ENCODE measurements at regions not wholly inside any gene's neighbourhood (a gene's known extent, or its start where the extent isn't known, plus 50 kb on each side); places are given as distances from the start of the nearest gene placed in this dataset.

- Histone ChIP-seq H3K27me3 (replicated peaks in 2 of 5; ENCODE audit: control insufficient read depth in 4 of 5, insufficient read depth in 5 of 5, low read length in 4 of 5) (peaks cover 0 to 2% (median 0%) of the 10 kb centered on the region in 5 experiments), H3K9me3 (ENCODE audit: control extremely low read depth in 1 of 5, control insufficient read depth in 4 of 5, insufficient read depth in 2 of 5, low read depth in 1 of 5, low read length in 4 of 5) (peaks cover 0 to 12% (median 7%) of the 10 kb centered on the region in 5 experiments), H3K36me3 (ENCODE audit: control insufficient read depth in 4 of 4, insufficient read depth in 4 of 4, low read length in 3 of 4) (no peaks in the 10 kb centered on the region), H3K4me1 (ENCODE audit: control extremely low read depth in 1 of 4, control insufficient read depth in 4 of 4, insufficient read depth in 4 of 4, low read length in 3 of 4) (no peaks in the 10 kb centered on the region), H3K27ac (ENCODE audit: insufficient read depth in 1 of 2, low read depth in 1 of 2, low read length in 2 of 2, poor library complexity in 1 of 2, severe bottlenecking in 2 of 2) (no peak overlapping the region), H3K4me3 (ENCODE audit: control insufficient read depth in 1 of 7, extremely low read depth in 1 of 7, insufficient read depth in 4 of 7, low read depth in 2 of 7, low read length in 6 of 7) (no peak overlapping the region)
- POLR2A ChIA-PET = no interaction called here
- no peak for DNase-seq
- WGBS (ENCODE audit: insufficient coverage) = 96% methylated on average over 3 of the region's 4 CpGs
- CTCF ChIA-PET = no interaction called here
These were observed 157.7 kb downstream of the CCNG2 start for GRCh38 chr4:77314697-77315096.

GRCh38 chr4:77327151-77327550 is 170.1 kb downstream of the CCNG2 start:
- H3K4me1 ChIP-seq (ENCODE audit: control extremely low read depth in 1 of 4, control insufficient read depth in 4 of 4, insufficient read depth in 4 of 4, low read length in 3 of 4) = no peaks in the 10 kb centered on the region
- H3K27ac ChIP-seq (ENCODE audit: insufficient read depth in 1 of 2, low read depth in 1 of 2, low read length in 2 of 2, poor library complexity in 1 of 2, severe bottlenecking in 2 of 2) = no peak overlapping the region
- no peak overlapping the region for H3K4me3 ChIP-seq (ENCODE audit: control insufficient read depth in 1 of 7, extremely low read depth in 1 of 7, insufficient read depth in 4 of 7, low read depth in 2 of 7, low read length in 6 of 7)
- no peaks in the 10 kb centered on the region for H3K36me3 ChIP-seq (ENCODE audit: control insufficient read depth in 4 of 4, insufficient read depth in 4 of 4, low read length in 3 of 4)
- 84% methylated on average over 6 of the region's 6 CpGs for WGBS (ENCODE audit: insufficient coverage)
- H3K27me3 ChIP-seq (replicated peaks in 2 of 5; ENCODE audit: control insufficient read depth in 4 of 5, insufficient read depth in 5 of 5, low read length in 4 of 5) = no peaks in the 10 kb centered on the region
- ChIA-PET POLR2A (no interaction called here), CTCF (interaction anchor here (1.2 kb wide), 1 partner anchor 10 kb away, joined by 3 read pairs; no protein-coding TSS in a partner anchor)
- H3K9me3 ChIP-seq (ENCODE audit: control extremely low read depth in 1 of 5, control insufficient read depth in 4 of 5, insufficient read depth in 2 of 5, low read depth in 1 of 5, low read length in 4 of 5) = peaks cover 0 to 20% (median 4%) of the 10 kb centered on the region in 5 experiments
- DNase-seq = no peak

- Histone ChIP-seq H3K4me3 (ENCODE audit: control insufficient read depth in 1 of 7, extremely low read depth in 1 of 7, insufficient read depth in 4 of 7, low read depth in 2 of 7, low read length in 6 of 7) (no peak overlapping the region), H3K9me3 (ENCODE audit: control extremely low read depth in 1 of 5, control insufficient read depth in 4 of 5, insufficient read depth in 2 of 5, low read depth in 1 of 5, low read length in 4 of 5) (peaks cover 1 to 53% (median 26%) of the 10 kb centered on the region in 5 experiments), H3K4me1 (ENCODE audit: control extremely low read depth in 1 of 4, control insufficient read depth in 4 of 4, insufficient read depth in 4 of 4, low read length in 3 of 4) (no peaks in the 10 kb centered on the region), H3K36me3 (ENCODE audit: control insufficient read depth in 4 of 4, insufficient read depth in 4 of 4, low read length in 3 of 4) (no peaks in the 10 kb centered on the region), H3K27me3 (replicated peaks in 2 of 5; ENCODE audit: control insufficient read depth in 4 of 5, insufficient read depth in 5 of 5, low read length in 4 of 5) (no peaks in the 10 kb centered on the region), H3K27ac (ENCODE audit: insufficient read depth in 1 of 2, low read depth in 1 of 2, low read length in 2 of 2, poor library complexity in 1 of 2, severe bottlenecking in 2 of 2) (no peak overlapping the region)
- DNase-seq = no peak
- ChIA-PET CTCF (no interaction called here), POLR2A (no interaction called here)
- WGBS (ENCODE audit: insufficient coverage) = 94% methylated on average over 2 of the region's 2 CpGs
These were observed 175.8 kb downstream of the CCNG2 start for GRCh38 chr4:77332696-77333270.

- 100% methylated on average over 2 of the region's 3 CpGs for WGBS (ENCODE audit: insufficient coverage)
- Histone ChIP-seq H3K4me1 (ENCODE audit: control extremely low read depth in 1 of 4, control insufficient read depth in 4 of 4, insufficient read depth in 4 of 4, low read length in 3 of 4) (no peaks in the 10 kb centered on the region), H3K36me3 (ENCODE audit: control insufficient read depth in 4 of 4, insufficient read depth in 4 of 4, low read length in 3 of 4) (no peaks in the 10 kb centered on the region), H3K9me3 (ENCODE audit: control extremely low read depth in 1 of 5, control insufficient read depth in 4 of 5, insufficient read depth in 2 of 5, low read depth in 1 of 5, low read length in 4 of 5) (peaks cover 1 to 36% (median 23%) of the 10 kb centered on the region in 5 experiments), H3K27ac (ENCODE audit: insufficient read depth in 1 of 2, low read depth in 1 of 2, low read length in 2 of 2, poor library complexity in 1 of 2, severe bottlenecking in 2 of 2) (no peak overlapping the region), H3K27me3 (replicated peaks in 2 of 5; ENCODE audit: control insufficient read depth in 4 of 5, insufficient read depth in 5 of 5, low read length in 4 of 5) (no peaks in the 10 kb centered on the region), H3K4me3 (ENCODE audit: control insufficient read depth in 1 of 7, extremely low read depth in 1 of 7, insufficient read depth in 4 of 7, low read depth in 2 of 7, low read length in 6 of 7) (no peak overlapping the region)
- no peak for DNase-seq
- POLR2A ChIA-PET = no interaction called here
- CTCF ChIA-PET = interaction anchor here (1.0 kb wide), 1 partner anchor 9 kb away, joined by 3 read pairs; no protein-coding TSS in a partner anchor
These were observed 179.6 kb downstream of the CCNG2 start for GRCh38 chr4:77336411-77337142.

GRCh38 chr4:77342170-77342810 is 185.3 kb downstream of the CCNG2 start:
- H3K4me3 ChIP-seq (ENCODE audit: control insufficient read depth in 1 of 7, extremely low read depth in 1 of 7, insufficient read depth in 4 of 7, low read depth in 2 of 7, low read length in 6 of 7) = no peak overlapping the region

GRCh38 chr4:77344001-77344400 is 187.0 kb downstream of the CCNG2 start:
- Histone ChIP-seq H3K4me1 (ENCODE audit: control extremely low read depth in 1 of 4, control insufficient read depth in 4 of 4, insufficient read depth in 4 of 4, low read length in 3 of 4) (no peaks in the 10 kb centered on the region), H3K4me3 (ENCODE audit: control insufficient read depth in 1 of 7, extremely low read depth in 1 of 7, insufficient read depth in 4 of 7, low read depth in 2 of 7, low read length in 6 of 7) (no peak overlapping the region), H3K36me3 (ENCODE audit: control insufficient read depth in 4 of 4, insufficient read depth in 4 of 4, low read length in 3 of 4) (no peaks in the 10 kb centered on the region), H3K27me3 (replicated peaks in 2 of 5; ENCODE audit: control insufficient read depth in 4 of 5, insufficient read depth in 5 of 5, low read length in 4 of 5) (no peaks in the 10 kb centered on the region), H3K9me3 (ENCODE audit: control extremely low read depth in 1 of 5, control insufficient read depth in 4 of 5, insufficient read depth in 2 of 5, low read depth in 1 of 5, low read length in 4 of 5) (peaks cover 1 to 19% (median 11%) of the 10 kb centered on the region in 5 experiments), H3K27ac (ENCODE audit: insufficient read depth in 1 of 2, low read depth in 1 of 2, low read length in 2 of 2, poor library complexity in 1 of 2, severe bottlenecking in 2 of 2) (no peak overlapping the region)
- CTCF ChIA-PET = interaction anchor here (1.4 to 2.5 kb wide), 2 partner anchors 13 to 103 kb away, joined by 4 to 8 read pairs; no protein-coding TSS in a partner anchor
- POLR2A ChIA-PET = no interaction called here
- no peak for DNase-seq
- 100% methylated on average over 1 of the region's 1 CpG for WGBS (ENCODE audit: insufficient coverage)

More at GRCh38 chr4:77342170-77342810, 185.3 kb downstream of the CCNG2 start:
- Histone ChIP-seq H3K36me3 (ENCODE audit: control insufficient read depth in 4 of 4, insufficient read depth in 4 of 4, low read length in 3 of 4) (no peaks in the 10 kb centered on the region), H3K27me3 (replicated peaks in 2 of 5; ENCODE audit: control insufficient read depth in 4 of 5, insufficient read depth in 5 of 5, low read length in 4 of 5) (no peaks in the 10 kb centered on the region), H3K27ac (ENCODE audit: insufficient read depth in 1 of 2, low read depth in 1 of 2, low read length in 2 of 2, poor library complexity in 1 of 2, severe bottlenecking in 2 of 2) (no peak overlapping the region), H3K9me3 (ENCODE audit: control extremely low read depth in 1 of 5, control insufficient read depth in 4 of 5, insufficient read depth in 2 of 5, low read depth in 1 of 5, low read length in 4 of 5) (peaks cover 1 to 24% (median 11%) of the 10 kb centered on the region in 5 experiments), H3K4me1 (ENCODE audit: control extremely low read depth in 1 of 4, control insufficient read depth in 4 of 4, insufficient read depth in 4 of 4, low read length in 3 of 4) (no peaks in the 10 kb centered on the region)
- ChIA-PET POLR2A (no interaction called here), CTCF (no interaction called here)
- DNase-seq = no peak
- WGBS (ENCODE audit: insufficient coverage) = 100% methylated on average over 2 of the region's 2 CpGs

GRCh38 chr4:77344784-77345183 is 187.8 kb downstream of the CCNG2 start:
- no peaks in the 10 kb centered on the region for H3K4me1 ChIP-seq (ENCODE audit: control extremely low read depth in 1 of 4, control insufficient read depth in 4 of 4, insufficient read depth in 4 of 4, low read length in 3 of 4)
- H3K27ac ChIP-seq (ENCODE audit: insufficient read depth in 1 of 2, low read depth in 1 of 2, low read length in 2 of 2, poor library complexity in 1 of 2, severe bottlenecking in 2 of 2) = no peak overlapping the region
- H3K4me3 ChIP-seq (ENCODE audit: control insufficient read depth in 1 of 7, extremely low read depth in 1 of 7, insufficient read depth in 4 of 7, low read depth in 2 of 7, low read length in 6 of 7) = no peak overlapping the region
- ChIA-PET POLR2A (no interaction called here), CTCF (interaction anchor here (1.4 to 2.5 kb wide), 3 partner anchors 12 to 104 kb away, joined by 3 to 8 read pairs (median 4); no protein-coding TSS in a partner anchor)
- WGBS (ENCODE audit: insufficient coverage) = no CpG with 5 or more reads among the region's 1 CpG
- H3K9me3 ChIP-seq (ENCODE audit: control extremely low read depth in 1 of 5, control insufficient read depth in 4 of 5, insufficient read depth in 2 of 5, low read depth in 1 of 5, low read length in 4 of 5) = peaks cover 1 to 19% (median 11%) of the 10 kb centered on the region in 5 experiments
- DNase-seq = no peak
- H3K36me3 ChIP-seq (ENCODE audit: control insufficient read depth in 4 of 4, insufficient read depth in 4 of 4, low read length in 3 of 4) = no peaks in the 10 kb centered on the region
- no peaks in the 10 kb centered on the region for H3K27me3 ChIP-seq (replicated peaks in 2 of 5; ENCODE audit: control insufficient read depth in 4 of 5, insufficient read depth in 5 of 5, low read length in 4 of 5)
